CD4-positive, alpha-beta T cell treated with Interferon alpha-2 for 1 hour (primary cell): ENCODE measurements at regions not wholly inside any gene's neighbourhood (a gene's known extent, or its start where the extent isn't known, plus 50 kb on each side); places are given as distances from the start of the nearest gene placed in this dataset.
"Not testable (repeated sequence)": the region's sequence is repeated elsewhere in the genome, so short reads cannot be mapped to it uniquely, and the experiment has no call there.

Experiments used
- DNase-seq, 2 donors: peaks; one replicate each; pipeline ENCODE4 v3.0.0-alpha.2; 2020 to 2022

DNA sequence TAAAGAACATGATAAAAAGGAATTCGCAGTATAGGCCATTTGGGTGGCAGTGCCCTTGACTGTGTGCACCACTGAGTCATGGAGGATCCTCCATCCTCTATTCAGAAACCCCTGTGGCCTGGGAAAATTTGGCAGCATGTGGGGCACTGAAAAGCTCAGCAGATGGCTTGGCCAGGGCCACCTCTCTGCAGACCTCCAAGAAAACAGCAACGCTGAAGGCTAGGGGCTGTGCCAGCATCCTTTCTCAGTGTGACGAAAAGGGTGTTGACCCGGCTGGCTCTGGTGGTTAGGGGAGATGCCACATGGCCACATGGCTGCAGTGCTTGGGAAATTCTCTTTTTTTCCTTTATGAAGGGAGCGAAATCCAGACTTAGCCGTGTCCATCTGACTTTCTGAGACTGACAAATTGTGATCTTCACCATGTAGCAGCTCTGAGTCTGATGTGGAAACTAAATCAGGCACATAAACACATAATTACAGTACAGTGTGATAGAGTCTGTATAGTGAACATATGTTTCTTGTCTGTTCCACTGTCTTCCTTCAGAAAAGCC, 178.0 kb downstream of the KCTD12 start:
- no peak for DNase-seq

DNA sequence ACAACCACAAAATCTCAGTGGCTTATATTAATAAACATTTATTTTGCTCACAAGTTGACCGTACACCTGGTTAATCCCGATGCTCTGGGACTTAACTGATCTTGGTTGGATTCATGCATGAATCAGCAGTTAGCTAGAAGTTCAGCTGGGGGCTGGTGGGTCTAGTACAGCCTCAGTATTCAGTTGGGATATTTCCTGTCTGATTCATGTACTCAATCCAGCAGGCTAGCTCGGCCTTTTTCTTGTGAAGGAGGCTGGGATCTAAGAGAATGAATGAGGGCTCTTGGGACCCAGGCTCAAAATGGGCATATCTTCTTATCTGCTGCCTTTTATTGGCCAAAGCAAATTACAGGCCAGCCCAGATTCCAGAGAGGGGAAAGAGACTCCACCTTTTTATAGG, 178.8 kb downstream of the KCTD12 start:
- DNase-seq: no peak

DNA sequence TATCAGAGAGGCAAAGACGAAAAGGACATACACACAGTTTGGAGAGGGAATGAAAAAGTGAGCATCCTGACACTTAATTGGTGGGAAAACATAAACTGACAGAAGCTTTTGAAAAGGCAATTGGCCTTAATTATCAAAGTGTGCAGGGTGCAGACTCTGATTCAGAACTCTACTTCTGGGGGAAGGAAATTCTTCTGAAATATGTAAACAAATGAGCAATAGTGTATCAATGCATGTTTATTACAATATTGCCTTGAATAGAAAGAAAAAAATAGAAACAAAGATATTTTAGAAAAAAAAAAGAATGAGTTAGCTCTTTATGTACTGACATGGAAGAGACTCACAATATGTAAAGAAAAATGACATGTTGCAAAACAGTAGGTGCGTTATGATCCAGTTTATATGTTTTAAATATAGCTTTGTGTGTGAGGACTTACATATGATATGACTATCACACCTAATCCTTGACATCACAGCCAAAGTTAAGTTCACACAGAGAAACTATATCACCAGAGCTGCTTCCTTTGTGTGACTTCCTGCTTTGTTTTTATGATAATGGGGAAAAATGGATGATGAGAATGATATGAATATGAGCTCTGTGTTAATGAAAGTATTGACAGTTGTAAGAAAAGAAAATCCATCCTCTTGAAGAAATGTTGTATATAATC, 182.4 kb downstream of the KCTD12 start:
- no peak for DNase-seq

DNA sequence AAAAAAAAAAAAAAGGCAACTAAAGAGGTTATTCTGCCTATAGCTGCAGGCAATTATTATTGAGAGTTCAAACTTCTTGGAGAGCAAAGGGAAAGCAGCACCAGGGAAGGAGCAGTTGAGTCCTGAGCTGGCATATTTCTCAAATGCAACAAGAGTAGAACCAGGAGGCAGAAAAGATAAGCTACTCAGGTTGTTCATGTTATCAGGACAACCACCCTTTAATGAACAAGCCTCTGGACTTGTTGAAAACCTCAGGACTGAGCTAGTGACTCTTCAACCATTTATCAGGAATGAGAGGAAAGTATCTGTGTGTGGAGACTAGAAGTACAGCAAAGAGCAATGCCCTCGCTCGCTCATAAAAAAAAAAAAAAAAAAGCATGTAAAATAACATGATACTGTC, 183.0 kb downstream of the KCTD12 start:
- DNase-seq: no peak

DNA sequence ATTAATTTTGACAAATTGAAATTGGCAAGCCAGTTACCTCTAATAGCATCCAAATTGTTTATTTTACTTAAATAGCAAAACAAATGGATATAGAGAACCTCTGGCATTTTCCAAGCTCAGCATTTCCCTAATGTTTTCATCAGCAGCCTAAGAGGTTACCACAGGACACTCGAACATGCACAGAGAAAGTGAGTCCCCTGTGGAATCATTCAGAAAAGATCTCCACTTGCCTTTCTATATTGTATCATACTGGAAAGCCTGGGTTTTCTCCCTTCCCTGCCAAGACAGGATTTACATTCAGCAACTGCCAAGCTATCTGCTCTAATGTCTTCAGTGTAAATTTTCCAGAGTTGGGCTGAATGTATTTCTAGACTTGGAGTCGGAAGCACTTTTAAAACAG, 188.9 kb downstream of the KCTD12 start:
- no peak for DNase-seq

DNA sequence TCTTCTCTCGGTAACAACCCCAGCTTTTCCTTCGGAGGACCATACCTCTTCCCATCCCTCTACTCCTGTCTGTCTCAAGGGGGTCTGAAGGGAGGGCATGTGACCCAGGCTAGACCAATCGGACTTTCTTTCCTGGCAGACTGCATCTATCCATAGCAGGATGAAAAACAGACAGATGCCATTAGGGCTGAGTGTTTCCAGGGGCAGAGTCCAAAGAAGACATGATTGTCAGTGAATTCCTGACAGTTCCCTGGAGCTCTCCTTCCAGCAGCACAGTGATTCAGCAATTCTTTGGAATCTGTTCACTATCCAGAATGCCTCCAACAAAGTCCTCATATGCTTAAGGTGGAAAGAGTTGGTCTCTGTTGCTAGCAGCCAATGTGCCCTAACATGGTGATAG, 189.8 kb downstream of the KCTD12 start:
- no peak for DNase-seq

DNA sequence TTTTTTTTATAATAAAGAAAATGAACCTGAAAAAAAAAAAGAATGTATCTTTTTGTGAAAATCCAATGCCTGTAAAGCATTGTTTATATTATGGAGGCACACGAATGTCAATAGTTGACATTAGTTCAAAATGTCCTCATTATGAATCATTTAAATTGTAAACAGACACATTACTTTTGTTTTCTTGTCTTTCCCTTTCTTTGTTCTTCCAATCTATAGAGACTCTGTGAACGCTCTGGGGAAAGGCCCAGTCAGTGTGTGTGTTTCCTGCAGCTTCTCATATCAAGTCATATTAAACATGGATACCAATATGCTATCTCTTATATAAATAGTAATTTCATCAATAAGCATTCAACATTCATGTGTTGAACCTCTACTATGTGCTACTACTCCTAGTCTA, 193.1 kb downstream of the KCTD12 start:
- DNase-seq: no peak

DNA sequence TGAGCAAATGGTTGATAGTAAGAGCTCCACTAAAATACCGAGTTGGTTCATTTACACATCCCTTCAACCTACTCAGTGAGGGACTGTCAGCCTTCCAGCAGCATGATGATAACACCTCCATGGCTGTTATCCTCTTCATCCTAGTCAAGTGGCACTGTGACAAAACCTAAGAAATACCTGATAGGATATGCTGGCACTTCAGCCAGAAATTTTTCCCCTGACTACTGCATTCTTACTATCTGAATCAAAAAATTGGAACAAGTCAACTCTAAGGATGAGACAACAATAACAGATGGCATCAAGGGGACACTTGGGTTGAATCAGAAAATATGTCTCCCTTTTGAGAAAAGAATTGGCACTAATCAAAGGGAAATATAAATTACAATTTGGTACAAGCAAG, 193.9 kb downstream of the KCTD12 start:
- no peak for DNase-seq

DNA sequence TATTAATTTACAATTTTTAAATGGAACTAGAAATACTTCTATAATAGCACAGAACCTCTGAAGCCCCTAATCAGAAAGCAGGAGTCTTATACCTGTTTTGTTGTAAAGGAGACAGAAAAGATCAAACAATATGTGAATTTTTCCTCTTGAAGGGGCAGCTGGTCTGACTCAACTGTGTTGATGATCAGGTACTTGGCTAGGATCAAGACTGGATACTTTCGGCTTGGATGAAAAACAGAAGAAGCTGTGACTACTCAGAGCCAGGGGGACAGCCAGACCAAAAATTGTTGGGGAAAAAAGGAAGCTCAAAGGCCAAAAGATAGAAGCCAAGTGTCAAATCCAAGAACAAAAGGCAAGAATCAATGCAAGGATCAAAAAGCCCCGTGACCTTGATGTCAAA, 195.6 kb downstream of the KCTD12 start:
- DNase-seq: no peak

DNA sequence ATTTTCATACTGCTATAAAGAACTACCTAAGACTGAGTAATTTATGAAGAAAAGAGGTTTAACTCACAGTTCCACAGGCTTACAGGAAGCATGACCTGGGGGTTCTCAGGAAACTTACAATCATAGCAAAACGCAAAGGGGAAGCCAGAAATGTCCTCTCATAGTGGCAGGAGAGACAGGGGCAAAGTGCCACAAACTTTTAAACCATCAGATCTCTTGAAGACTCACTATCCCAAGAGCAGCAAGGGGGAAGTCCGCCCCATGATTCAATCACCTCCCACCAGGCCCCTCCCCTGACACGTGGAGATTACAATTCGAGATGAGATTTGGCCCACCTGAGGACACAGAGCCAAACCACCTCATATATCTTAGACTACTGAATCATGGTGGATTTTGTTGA, 198.7 kb downstream of the KCTD12 start:
- DNase-seq: no peak

DNA sequence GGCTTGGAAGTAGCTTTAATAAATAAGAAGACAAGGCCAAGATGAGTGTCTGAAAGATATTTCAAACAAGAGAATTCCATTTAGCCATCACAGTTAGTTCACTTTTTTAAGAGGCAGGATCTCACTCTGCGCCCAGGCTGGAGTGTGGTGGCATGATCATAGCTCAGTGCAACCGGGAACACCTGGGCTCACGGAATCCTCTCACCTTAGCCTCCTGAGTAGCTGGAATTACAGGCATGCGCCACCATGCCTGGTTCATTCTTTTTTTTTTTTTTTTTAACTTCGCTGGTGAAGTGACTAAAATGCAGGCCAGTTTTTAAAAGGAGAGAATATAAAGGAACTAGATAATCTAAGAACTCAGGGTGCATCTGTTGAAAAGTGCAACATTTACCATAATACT, 200.3 kb downstream of the KCTD12 start:
- DNase-seq: no peak

DNA sequence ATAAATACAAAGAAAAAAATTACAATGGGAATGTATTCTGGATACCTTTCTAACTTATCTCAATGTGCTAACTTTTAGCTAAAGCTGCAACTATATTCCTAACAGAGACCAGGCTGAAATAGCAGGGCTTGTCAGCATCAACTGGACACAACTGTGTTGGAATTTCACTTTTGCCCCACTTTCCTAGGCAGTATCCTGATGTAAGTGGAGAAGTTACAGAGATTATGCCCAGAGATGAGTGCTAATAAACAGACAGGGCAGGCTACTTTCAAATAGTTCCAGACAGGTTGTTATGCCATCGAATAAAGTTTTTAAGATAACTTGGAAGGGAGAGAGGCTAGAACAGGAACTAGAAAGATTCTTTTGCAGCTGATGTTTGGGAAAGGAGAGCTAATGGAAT, 201.9 kb downstream of the KCTD12 start:
- DNase-seq: no peak

DNA sequence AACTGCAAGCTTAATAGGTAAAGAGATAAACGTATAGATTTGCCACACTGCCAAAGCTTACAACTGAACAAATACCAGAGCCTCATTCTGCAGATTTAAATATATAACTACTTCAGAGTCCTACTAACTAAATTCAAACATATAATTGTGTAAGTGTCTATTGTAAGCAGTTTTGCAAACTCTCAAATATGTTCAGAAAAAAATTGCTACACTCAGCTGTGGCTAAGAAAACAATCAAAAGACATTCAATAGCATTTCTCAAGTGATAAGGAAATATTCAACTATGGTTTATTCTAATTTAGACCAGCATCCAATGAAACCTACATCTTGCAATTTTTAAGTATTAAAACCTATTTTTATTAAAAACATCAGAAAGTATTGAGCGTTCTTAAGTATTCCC, 202.4 kb downstream of the KCTD12 start:
- DNase-seq: no peak

DNA sequence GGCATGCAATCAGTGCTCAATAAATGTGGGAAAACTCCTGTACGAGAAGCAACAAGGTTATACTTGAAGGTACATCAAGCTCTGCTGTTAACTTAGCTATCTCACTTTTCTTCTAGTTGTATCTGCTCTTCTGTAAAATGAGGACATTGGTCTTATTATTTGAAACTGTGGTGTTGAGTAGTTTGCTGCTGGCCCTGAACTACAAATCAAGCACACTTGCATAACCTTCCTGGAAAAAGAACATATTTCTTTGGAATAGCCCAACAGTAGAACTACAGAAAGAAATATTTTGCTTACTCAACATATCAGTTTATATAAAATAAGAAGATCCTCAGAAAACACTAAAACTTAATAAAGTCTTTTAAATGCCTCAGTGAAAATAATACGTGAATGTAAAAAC, 203.0 kb downstream of the KCTD12 start:
- DNase-seq: no peak

DNA sequence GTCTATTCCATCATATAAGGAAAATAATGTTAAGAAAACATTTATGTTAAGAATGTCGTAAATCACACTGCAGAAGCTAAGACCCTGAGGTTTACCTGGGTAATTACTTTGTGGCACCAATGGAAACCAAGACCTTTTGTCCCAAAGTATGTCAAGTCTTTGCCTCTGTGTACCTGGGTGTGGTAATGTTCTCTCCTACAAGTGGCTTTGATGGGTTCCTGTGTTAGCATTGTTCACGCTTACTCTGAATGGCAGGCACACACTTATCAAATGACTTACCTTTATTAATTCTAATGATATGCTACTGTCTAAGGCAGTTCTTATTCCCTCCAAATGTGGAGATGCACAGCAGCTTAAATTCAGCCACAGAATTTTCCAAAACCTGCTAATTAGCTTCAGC, 206.1 kb downstream of the KCTD12 start:
- no peak for DNase-seq

DNA sequence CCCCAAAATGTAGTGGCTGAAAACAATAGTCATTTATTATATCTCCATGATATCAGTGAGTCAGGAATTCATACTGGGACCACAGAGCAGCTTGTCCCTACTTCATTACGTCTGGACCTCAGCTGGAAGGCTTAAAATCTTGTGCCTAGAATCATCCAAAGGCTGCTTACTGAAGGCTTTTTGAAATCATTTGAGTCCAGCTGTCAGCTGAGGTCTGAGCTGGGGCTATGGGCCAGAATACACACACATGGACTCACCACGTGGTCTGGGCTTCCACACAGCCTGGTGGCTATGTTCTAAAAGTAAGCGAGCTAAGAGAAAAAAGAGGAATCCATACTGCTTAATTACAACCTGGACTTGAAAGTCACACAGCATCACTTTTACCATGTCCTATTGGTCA, 209.2 kb downstream of the KCTD12 start:
- no peak for DNase-seq

DNA sequence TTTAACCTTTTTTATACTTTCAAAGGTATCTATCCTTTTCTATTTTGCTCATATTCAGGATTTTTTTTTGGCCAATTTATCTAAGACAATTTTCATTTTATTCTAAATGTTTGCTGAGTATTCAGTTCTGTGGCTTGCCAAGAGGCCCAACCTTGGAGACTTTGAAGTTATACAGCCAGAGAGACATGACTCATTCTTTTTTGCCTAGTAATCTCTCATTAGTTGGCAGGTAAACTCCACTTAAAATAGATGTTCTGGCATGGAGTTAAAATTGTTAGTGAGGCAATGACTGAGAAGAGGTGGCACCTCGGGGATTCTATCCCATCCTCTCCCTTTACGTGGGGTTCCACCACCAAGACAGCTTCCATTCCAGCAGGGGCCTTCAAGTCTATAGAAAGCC, 213.8 kb downstream of the KCTD12 start:
- no peak for DNase-seq

DNA sequence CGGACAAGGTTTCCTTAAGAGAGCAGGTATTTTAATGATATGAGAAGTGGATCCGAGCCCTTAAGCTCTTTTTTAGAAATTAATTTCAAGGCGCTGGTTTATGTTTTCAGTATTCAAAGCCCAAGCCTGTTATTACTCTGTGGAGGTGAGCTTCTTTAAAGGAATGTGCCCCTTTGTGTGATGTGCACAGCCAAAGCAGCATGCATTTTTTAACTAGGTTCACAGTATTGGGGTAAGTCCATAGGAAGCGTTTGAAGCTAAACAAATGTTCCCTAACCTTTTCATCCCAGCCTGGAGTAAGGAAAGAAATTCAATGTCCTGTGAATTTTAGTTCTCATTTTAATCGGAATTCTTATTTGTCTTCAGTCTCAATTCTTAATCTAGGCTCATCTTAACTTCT, 217.5 kb downstream of the KCTD12 start:
- DNase-seq: no peak

DNA sequence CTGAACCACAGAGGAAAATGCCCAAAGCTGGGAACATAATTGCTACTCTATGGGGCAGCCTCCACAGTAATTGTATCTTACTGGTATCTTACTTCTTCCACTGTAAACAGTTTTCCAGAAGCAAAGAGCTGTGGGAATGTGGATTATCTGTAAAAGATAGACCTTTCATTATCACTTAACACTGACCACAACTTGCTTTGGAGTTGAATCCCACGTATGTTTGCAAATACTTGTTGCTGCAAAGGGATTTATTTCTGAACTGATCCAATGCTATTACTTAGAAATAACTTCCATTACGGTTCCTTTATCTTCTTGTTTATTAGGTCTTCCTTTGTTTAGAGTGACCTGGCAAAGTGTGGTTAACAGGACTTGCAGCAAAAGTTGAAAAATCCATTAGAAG, 218.1 kb downstream of the KCTD12 start:
- no peak for DNase-seq

DNA sequence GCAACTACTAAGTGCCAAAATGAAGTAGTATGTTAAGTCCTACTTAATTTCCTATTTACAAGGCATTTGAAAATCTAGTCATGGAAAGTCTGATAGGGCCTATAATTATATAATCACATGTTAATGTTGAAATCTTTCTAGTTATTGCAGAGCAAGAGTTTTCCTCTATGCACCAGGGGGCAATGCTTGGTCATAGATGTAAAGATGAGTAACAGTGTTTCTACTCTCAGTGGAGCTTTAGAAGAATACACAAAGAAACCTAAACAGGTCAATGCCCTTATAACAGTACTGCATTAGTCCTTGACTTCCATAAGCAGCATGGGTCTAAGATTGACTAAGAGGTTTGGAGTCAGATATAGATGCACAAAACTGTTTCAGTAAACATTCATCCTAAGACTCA, 218.7 kb downstream of the KCTD12 start:
- DNase-seq: peak; percentile 4 to 10

DNA sequence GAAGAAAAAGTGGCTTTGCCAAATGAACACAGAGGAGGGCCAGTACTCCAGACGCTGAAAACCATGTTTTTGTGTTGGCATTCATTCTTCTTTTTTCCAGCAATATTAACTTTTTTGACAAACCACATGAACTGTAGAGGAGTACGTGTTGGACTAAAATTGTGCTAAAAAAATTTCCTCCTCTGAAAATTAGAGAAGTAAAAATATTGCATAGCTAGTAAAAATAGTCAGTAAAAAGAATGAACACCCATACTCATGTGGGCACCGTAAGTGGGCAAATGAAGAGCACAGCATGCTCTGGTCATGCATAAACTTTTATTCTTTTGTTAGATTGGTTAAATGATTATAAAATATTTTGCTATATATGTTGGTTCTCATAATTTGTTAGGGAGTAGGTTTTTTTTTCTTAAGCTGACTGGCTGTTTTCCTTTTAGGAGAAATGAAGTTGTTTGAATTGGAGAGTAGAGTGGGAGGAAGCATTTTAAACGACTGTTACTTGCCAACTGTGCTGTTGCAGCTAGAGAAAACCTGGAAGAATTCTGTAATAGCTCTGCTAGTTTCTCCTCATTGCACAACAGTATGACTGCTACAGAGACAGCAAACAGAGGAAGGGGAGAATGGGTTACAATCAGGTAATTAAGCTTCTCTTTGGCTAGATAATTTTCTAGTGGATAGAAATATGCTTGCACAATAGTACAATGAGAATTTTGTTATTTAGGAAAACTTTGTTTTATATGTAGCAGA, 222.4 kb downstream of the KCTD12 start:
- no peak for DNase-seq

DNA sequence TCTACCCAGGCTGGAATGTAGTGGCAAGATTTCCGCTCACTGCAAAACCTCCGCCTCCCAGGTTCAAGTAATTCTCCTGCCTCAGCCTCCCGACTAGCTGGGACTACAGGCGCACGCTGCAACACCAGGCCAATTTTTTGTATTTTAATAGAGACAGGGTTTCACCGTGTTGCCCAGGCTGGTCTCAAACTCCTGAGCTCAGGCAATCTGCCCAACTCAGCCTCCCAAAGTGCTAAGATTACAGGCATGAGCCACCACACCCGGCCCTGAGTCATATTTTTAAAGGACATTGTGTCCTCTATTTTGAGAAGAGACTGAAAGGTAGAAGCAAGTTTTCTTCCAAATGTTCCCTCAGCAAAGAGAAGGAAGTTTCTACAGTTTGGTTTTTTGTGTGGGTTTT, 227.1 kb downstream of the KCTD12 start:
- not testable (repeated sequence) for DNase-seq

DNA sequence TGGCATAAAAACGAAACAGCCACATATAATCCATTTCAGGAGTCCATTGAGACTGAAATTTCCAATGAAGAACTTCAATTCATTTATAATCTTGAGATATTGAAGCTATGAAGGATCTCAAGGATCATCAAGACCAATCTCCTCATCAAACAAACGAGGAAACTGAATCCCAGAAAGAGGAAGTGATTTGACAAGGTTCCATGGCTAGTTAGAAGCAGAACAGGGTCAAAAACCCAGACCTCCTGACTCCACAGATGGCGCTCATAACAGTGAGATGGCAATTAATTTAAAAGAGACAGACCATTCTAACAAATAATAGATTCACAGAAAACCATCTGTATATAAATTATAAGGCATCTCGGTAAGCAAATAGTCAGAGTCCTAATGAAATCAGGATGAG, 229.7 kb downstream of the KCTD12 start:
- no peak for DNase-seq

DNA sequence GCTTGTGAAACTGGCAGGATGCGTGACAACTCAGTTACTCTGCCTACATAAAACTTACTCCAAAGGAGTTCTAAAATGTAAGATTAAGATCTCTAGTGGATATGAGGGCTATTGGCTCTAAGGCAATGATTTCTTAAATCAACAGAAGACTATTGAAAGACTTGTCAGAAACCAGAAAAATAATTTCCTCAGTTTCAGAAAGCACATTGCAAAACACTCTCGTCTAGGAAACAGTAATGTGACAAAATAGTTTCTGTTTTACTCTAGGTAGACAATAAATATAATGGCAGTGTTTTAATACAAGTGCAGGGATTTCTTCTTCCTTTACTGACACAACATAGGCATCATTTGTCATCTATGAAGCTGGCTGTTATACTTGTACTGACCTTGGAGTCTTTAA, 230.1 kb downstream of the KCTD12 start:
- no peak for DNase-seq

DNA sequence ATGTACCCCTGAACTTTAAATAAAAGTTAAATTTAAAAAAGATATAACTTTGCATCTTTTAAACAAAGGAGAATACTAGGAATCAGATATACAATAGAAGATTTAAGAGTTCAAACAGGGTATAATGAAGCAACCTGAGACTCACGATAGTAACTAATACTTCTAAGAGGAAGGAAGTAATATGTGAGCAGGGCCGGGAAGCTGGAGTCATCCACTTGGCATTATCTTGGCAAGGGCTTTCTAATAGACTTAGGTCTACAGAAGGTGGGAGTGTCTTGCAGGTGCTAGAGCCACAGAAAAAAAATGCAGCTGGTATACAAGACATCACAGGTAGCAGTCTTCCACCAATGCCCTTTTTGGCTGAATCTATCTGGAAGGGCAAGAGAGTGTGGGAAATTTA, 231.9 kb downstream of the KCTD12 start:
- DNase-seq: no peak
